ENCODE measurements at regions not wholly inside any gene's neighbourhood (a gene's known extent, or its start where the extent isn't known, plus 50 kb on each side); places are given as distances from the start of the nearest gene placed in this dataset.
"Not testable (repeated sequence)": the region's sequence is repeated elsewhere in the genome, so short reads cannot be mapped to it uniquely, and the experiment has no call there.

- Histone ChIP-seq H3K27me3 (ENCODE audit: insufficient read depth, low read length) (no peaks in the 10 kb centered on the region), H4K20me1 (ENCODE audit: insufficient read depth, low read length) (no peaks in the 10 kb centered on the region), H3K79me2 (ENCODE audit: insufficient read depth, low read length) (no peaks in the 10 kb centered on the region), H3K4me3 (ENCODE audit: insufficient read depth, low read length) (no peak overlapping the region), H3K36me3 (ENCODE audit: insufficient read depth, low read length) (no peaks in the 10 kb centered on the region), H3K27ac (ENCODE audit: low read depth, low read length) (no peak overlapping the region), H2AFZ (ENCODE audit: low read length) (no peak overlapping the region), H3K9me3 (ENCODE audit: low read depth, low read length) (no peaks in the 10 kb centered on the region), H3K4me1 (ENCODE audit: insufficient read depth, low read length) (no peaks in the 10 kb centered on the region), H3K4me2 (ENCODE audit: insufficient read depth, low read length) (no peak overlapping the region)
- DNase-seq (ENCODE audit: insufficient read length, low spot score, missing footprints), result no peak
- TF ChIP-seq CTCF (IDR thresholded peaks at IDR 0.05; ENCODE audit: extremely low read depth, low read depth, low read length), result no peak
Measured at GRCh38 chr1:195851804-195852203, 756.4 kb downstream of the KCNT2 start.

GRCh38 chr1:195851016-195851601 is 757.1 kb downstream of the KCNT2 start:
- Histone ChIP-seq H3K9me3 (ENCODE audit: low read depth, low read length) (no peaks in the 10 kb centered on the region), H3K4me2 (ENCODE audit: insufficient read depth, low read length) (no peak overlapping the region), H3K4me3 (ENCODE audit: insufficient read depth, low read length) (no peak overlapping the region), H4K20me1 (ENCODE audit: insufficient read depth, low read length) (no peaks in the 10 kb centered on the region), H3K27ac (ENCODE audit: low read depth, low read length) (no peak overlapping the region), H3K36me3 (ENCODE audit: insufficient read depth, low read length) (no peaks in the 10 kb centered on the region), H3K79me2 (ENCODE audit: insufficient read depth, low read length) (no peaks in the 10 kb centered on the region), H3K27me3 (ENCODE audit: insufficient read depth, low read length) (no peaks in the 10 kb centered on the region), H3K4me1 (ENCODE audit: insufficient read depth, low read length) (no peaks in the 10 kb centered on the region), H2AFZ (ENCODE audit: low read length) (no peak overlapping the region)
- no peak for DNase-seq (ENCODE audit: insufficient read length, low spot score, missing footprints)
- TF ChIP-seq CTCF (IDR thresholded peaks at IDR 0.05; ENCODE audit: extremely low read depth, low read depth, low read length), result no peak

- H3K4me3 ChIP-seq (ENCODE audit: insufficient read depth, low read length), result no peak overlapping the region
- H3K4me2 ChIP-seq (ENCODE audit: insufficient read depth, low read length), result no peak overlapping the region
- H3K27ac ChIP-seq (ENCODE audit: low read depth, low read length), result no peak overlapping the region
- no peak overlapping the region for H2AFZ ChIP-seq (ENCODE audit: low read length)
- H4K20me1 ChIP-seq (ENCODE audit: insufficient read depth, low read length), result no peaks in the 10 kb centered on the region
- H3K79me2 ChIP-seq (ENCODE audit: insufficient read depth, low read length), result no peaks in the 10 kb centered on the region
- H3K27me3 ChIP-seq (ENCODE audit: insufficient read depth, low read length), result no peaks in the 10 kb centered on the region
- DNase-seq (ENCODE audit: insufficient read length, low spot score, missing footprints), result no peak
- H3K9me3 ChIP-seq (ENCODE audit: low read depth, low read length), result no peaks in the 10 kb centered on the region
- no peaks in the 10 kb centered on the region for H3K4me1 ChIP-seq (ENCODE audit: insufficient read depth, low read length)
- no peaks in the 10 kb centered on the region for H3K36me3 ChIP-seq (ENCODE audit: insufficient read depth, low read length)
- no peak for TF ChIP-seq CTCF (IDR thresholded peaks at IDR 0.05; ENCODE audit: extremely low read depth, low read depth, low read length)
Measured at GRCh38 chr1:195849180-195849579, 759.1 kb downstream of the KCNT2 start.

- not testable (repeated sequence) for H3K27ac ChIP-seq (ENCODE audit: low read depth, low read length); H3K4me1 ChIP-seq (ENCODE audit: insufficient read depth, low read length); H3K4me2 ChIP-seq (ENCODE audit: insufficient read depth, low read length); H2AFZ ChIP-seq (ENCODE audit: low read length); H4K20me1 ChIP-seq (ENCODE audit: insufficient read depth, low read length); H3K79me2 ChIP-seq (ENCODE audit: insufficient read depth, low read length); H3K27me3 ChIP-seq (ENCODE audit: insufficient read depth, low read length); H3K4me3 ChIP-seq (ENCODE audit: insufficient read depth, low read length); DNase-seq (ENCODE audit: insufficient read length, low spot score, missing footprints); H3K9me3 ChIP-seq (ENCODE audit: low read depth, low read length); H3K36me3 ChIP-seq (ENCODE audit: insufficient read depth, low read length)
Measured at GRCh38 chr1:195847957-195848875, 760.0 kb downstream of the KCNT2 start.

All from osteoblast (primary cell).